SK-N-MC (cell line): ENCODE measurements at regions not wholly inside any gene's neighbourhood (a gene's known extent, or its start where the extent isn't known, plus 50 kb on each side); places are given as distances from the start of the nearest gene placed in this dataset.

Experiments used
- DNase-seq: peaks from one replicate; pipeline ENCODE4 v3.0.0-alpha.2; 2011; ENCODE audit warnings: low read depth, low spot score
- H3K27ac ChIP-seq: fragments of 200-600 bp; sonication (generic); 2 replicates; pipeline ENCODE4 v1.5.1; 2016; ENCODE audit warnings: mixed run types
- H3K36me3 ChIP-seq: fragments of 200-600 bp; sonication (generic); 2 replicates; pipeline ENCODE4 v1.6.1; 2017; ENCODE audit warnings: antibody characterized with exemption, low read length, mixed read lengths; ENCODE audit not compliant: insufficient read depth
- H3K4me3 ChIP-seq: fragments of 200-600 bp; sonication (generic); 2 replicates; pipeline ENCODE4 v1.5.1; 2016
- H3K9ac ChIP-seq: fragments of 200-600 bp; sonication (generic); 2 replicates; pipeline ENCODE4 v1.8.0; 2017; ENCODE audit warnings: mixed run types, mixed read lengths; ENCODE audit not compliant: insufficient read length
- H3K9me3 ChIP-seq: fragments of 200-600 bp; sonication (generic); 2 replicates; pipeline ENCODE4 v1.6.1; 2017; ENCODE audit warnings: low read depth, mild to moderate bottlenecking, antibody characterized with exemption, low read length, moderate library complexity, mixed read lengths
- EZH2 ChIP-seq: fragments of 200-600 bp; sonication (generic); IDR thresholded peaks from one replicate; pipeline ENCODE4 v1.6.1; 2017; ENCODE audit warnings: antibody characterized with exemption
- FOXP2 ChIP-seq: optimal IDR thresholded peaks from 2 replicates; pipeline ENCODE3; 2011; ENCODE audit warnings: mild to moderate bottlenecking, moderate library complexity; ENCODE audit not compliant: insufficient read depth; ENCODE audit errors: extremely low read length, control extremely low read depth
- POLR2AphosphoS5 ChIP-seq: IDR thresholded peaks from 2 replicates; pipeline ENCODE4 v1.6.1; 2012; ENCODE audit warnings: mild to moderate bottlenecking, low read depth, low read length, borderline replicate concordance

DNA sequence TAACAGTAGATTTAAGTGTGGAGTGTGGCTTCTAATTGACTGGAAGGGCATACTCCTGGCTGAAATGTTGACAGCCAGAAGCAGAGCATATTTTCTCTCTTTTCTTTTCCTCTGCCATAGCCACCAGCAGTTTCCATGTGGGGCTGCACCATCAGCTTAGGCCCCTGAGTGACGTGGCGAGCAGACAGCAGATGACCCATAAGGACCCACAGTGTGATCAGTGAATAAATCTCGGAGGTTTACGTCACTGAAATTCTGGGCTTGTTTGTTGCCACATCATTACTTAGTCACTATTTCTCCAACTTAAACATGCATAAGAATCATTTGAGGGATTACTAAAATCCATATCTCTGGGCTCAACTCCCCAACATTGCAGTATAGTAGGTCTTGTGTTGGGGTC lies 549.7 kb upstream of the TMEM132C start:
- Histone ChIP-seq H3K9me3 (no peaks in the 10 kb centered on the region), H3K27ac (no peak overlapping the region), H3K4me3 (no peak overlapping the region), H3K36me3 (no peaks in the 10 kb centered on the region), H3K9ac (no peak overlapping the region)
- no peak for TF ChIP-seq EZH2
- no peak for DNase-seq

DNA sequence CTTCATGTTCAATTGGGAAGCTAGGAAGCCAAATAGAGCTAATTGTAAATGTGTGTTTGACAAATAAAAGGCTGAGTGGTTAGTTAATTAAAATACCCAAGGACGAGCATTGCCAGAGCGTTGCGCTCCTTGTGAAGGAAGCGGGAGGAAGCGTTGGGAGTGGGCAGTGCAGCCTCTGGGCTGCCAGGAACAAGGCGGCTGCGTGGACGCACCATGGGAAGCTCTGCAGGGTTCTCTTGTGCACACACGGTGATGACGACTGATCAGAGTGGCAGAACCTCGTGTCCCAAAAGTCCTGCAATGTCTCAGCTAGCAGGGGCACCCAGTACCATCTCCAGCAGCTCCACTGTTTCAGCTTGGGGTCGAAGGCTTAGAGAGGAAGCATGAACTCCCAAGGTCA lies 546.6 kb upstream of the TMEM132C start:
- Histone ChIP-seq H3K36me3 (no peaks in the 10 kb centered on the region), H3K9me3 (no peaks in the 10 kb centered on the region), H3K9ac (no peak overlapping the region), H3K27ac (no peak overlapping the region), H3K4me3 (no peak overlapping the region)
- no peak for DNase-seq
- TF ChIP-seq FOXP2, result no peak

DNA sequence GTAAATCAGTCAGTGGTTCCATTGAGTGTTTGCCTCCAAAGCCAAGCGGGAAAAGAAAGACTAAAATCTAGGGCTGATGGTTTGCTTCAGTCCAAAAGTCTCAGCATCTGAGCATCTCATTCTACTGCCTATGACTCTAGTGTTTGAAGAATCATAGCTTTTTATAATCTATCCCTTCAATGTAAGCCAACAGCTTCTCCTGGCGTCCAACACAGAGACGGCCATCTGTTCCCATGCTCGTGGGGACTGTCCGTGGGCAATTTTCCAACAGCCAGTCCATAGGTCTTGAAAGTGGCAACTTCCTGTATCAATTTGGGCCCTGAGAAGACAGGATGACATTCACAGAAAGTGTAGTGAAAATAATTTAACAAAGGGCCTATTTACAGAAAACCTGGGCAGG lies 544.4 kb upstream of the TMEM132C start:
- Histone ChIP-seq H3K27ac (no peak overlapping the region), H3K36me3 (no peaks in the 10 kb centered on the region), H3K9ac (no peak overlapping the region), H3K9me3 (no peaks in the 10 kb centered on the region), H3K4me3 (no peak overlapping the region)
- DNase-seq, result no peak
- no peak for TF ChIP-seq EZH2
- TF ChIP-seq POLR2AphosphoS5, result no peak
- no peak for TF ChIP-seq FOXP2

DNA sequence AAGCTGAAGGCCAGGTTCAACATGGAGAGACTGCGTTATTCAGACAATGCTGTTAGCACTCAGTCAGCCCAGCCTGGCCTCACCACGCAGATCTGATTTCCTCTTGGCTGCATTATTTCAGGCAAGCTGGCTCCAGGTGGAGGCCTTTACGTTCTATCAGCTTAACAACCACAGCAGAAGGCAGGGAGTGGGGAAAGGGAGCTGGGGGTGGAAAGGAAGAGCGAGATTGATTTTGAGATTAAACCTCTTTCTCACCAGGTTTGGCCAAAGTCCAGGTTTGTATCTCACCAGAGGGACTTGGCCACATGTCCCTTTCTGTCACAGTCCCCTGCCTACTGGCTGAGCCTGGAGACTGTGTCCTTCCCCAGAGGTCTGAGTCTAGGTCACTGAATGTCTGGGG lies 543.7 kb upstream of the TMEM132C start:
- no peak for DNase-seq
- Histone ChIP-seq H3K4me3 (no peak overlapping the region), H3K9me3 (no peaks in the 10 kb centered on the region), H3K27ac (no peak overlapping the region), H3K36me3 (no peaks in the 10 kb centered on the region), H3K9ac (no peak overlapping the region)
- TF ChIP-seq POLR2AphosphoS5 (no peak), FOXP2 (no peak), EZH2 (no peak)

DNA sequence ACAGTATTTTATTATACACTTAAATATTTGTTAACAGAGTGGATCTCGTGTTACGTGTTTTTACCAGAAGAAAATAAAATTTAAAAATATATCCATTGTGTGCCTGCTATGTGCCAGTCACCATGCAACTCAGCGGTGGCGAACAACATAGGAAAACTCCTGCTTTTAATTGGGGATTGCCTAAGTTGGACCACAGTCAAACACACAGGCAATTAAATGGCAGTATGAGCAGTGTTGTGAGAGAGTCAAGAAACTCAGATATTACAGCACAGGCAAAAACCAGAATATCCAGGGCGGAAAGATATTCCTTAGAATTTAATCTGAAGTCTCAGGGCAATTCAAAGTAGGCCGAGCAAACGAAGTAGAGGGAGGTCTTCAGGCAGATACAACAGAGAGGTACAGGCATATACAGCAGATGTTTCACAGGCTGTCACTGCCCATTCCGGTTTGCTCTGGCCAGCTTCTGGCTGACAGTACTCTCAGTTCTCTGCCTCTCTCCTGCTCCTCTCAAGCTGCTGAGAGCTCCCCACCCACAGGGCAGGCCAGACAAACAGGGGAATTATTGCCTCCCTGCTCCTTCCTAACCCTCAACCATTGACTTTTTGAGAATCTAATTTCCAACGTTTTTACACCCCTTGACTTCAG lies 540.2 kb upstream of the TMEM132C start:
- Histone ChIP-seq H3K36me3 (no peaks in the 10 kb centered on the region), H3K9me3 (no peaks in the 10 kb centered on the region), H3K27ac (no peak overlapping the region), H3K4me3 (no peak overlapping the region), H3K9ac (no peak overlapping the region)
- no peak for TF ChIP-seq EZH2
- no peak for TF ChIP-seq POLR2AphosphoS5
- no peak for TF ChIP-seq FOXP2
- DNase-seq, result no peak

DNA sequence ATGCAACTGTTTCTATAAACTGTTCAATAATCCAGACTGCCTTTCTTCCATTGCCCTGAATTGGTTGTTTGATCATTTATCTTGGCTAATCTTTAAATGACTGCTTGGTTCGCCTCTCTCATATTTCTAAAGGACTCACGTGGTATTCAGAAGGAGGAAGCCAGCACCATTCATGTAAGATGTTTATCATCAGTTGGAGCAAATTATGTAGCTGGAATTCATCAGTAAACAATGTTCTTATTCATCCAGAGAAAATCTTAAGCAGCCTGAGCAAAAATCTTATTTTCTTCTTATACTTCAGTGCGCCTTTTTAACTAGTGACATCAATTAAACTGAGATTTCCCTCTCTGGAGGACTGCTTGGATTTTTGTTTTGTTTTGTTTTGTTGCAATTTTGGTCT lies 538.7 kb upstream of the TMEM132C start:
- no peaks in the 10 kb centered on the region for H3K9me3 ChIP-seq
- no peak overlapping the region for H3K9ac ChIP-seq
- H3K36me3 ChIP-seq, result no peaks in the 10 kb centered on the region
- DNase-seq, result no peak
- no peak overlapping the region for H3K4me3 ChIP-seq
- no peak overlapping the region for H3K27ac ChIP-seq
- no peak for TF ChIP-seq FOXP2
- no peak for TF ChIP-seq EZH2
- no peak for TF ChIP-seq POLR2AphosphoS5

DNA sequence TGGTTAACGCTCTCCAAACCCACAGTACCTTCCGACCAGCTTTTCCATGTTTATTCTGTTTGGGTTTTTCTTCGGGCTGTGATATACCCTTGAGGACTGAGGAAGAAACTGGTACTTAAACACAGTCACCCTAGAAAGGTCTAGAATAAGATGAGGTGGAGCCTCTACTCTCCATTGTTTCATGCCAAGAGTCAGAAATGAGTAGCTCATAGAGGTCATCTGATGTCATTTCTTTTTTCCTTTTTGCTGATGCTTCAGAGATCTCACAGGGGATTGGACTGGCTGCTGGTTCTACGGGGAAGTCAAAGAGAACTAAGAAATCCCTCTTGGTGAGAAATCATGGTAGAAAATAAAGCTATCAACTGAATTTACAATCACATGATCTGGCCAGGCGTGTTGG lies 538.2 kb upstream of the TMEM132C start:
- TF ChIP-seq FOXP2 (no peak), EZH2 (no peak), POLR2AphosphoS5 (no peak)
- no peaks in the 10 kb centered on the region for H3K9me3 ChIP-seq

DNA sequence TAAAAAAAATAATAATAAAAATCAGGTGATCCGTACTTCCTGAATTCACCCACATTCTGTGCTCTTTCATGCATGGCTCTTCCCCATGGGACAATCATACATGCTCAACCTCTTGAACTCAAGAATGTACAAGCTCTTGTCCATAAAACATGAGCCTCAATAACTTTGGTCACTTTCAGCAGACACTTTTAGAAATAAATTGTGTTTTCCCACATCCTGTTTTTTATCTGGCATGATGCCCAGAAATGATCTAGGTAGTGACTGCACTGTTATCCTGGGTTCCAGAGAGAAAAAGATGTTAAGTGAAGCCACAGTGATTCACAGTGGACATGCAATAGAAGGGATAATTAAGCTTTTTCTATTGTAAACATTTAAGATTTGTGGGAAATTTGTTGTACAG lies 537.6 kb upstream of the TMEM132C start:
- TF ChIP-seq EZH2 (no peak), POLR2AphosphoS5 (no peak), FOXP2 (no peak)
- Histone ChIP-seq H3K9me3 (no peaks in the 10 kb centered on the region), H3K36me3 (no peaks in the 10 kb centered on the region), H3K4me3 (no peak overlapping the region), H3K27ac (no peak overlapping the region), H3K9ac (no peak overlapping the region)
- DNase-seq, result no peak

More for the DNA sequence above, 538.2 kb upstream of the TMEM132C start:
- no peak overlapping the region for H3K4me3 ChIP-seq
- H3K9ac ChIP-seq, result no peak overlapping the region
- DNase-seq, result no peak
- H3K36me3 ChIP-seq, result no peaks in the 10 kb centered on the region
- H3K27ac ChIP-seq, result no peak overlapping the region

DNA sequence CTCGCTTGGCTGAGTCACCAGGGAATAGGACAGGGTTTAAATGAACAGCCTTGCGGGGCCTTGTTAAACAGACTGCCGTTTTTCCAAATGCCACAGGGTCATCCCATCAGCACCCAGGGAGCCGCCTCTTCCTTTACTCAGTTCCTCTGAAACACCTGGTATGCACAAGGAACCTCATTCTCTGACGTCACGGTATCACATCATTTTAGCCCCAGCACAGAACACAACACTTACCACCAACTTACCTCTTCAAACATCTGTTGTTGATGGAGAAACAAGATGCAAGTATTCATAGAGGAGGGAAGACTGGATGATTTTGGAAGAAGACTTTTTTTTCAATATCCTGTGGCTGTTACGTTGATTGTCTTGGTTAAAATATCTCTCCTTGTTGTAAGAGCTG lies 535.3 kb upstream of the TMEM132C start:
- Histone ChIP-seq H3K36me3 (no peaks in the 10 kb centered on the region), H3K9ac (no peak overlapping the region)
- no peak for DNase-seq

More for the DNA sequence above, 535.3 kb upstream of the TMEM132C start:
- Histone ChIP-seq H3K27ac (no peak overlapping the region), H3K4me3 (no peak overlapping the region), H3K9me3 (no peaks in the 10 kb centered on the region)
- TF ChIP-seq EZH2 (no peak), FOXP2 (no peak), POLR2AphosphoS5 (no peak)
